ENCODE measurements at regions not wholly inside any gene's neighbourhood (a gene's known extent, or its start where the extent isn't known, plus 50 kb on each side); places are given as distances from the start of the nearest gene placed in this dataset.

GRCh38 chr3:182501856-182502255 lies 291.4 kb upstream of the ATP11B start:
- TF ChIP-seq EZH2 (IDR thresholded peaks at IDR 0.05; ENCODE audit: borderline replicate concordance, low read depth, low read length, severe bottlenecking) = no peak
- no peak for TF ChIP-seq FOS (IDR thresholded peaks at IDR 0.05; ENCODE audit: borderline replicate concordance, insufficient read depth, low read length)
- TF ChIP-seq CTCF (IDR thresholded peaks at IDR 0.05; ENCODE audit: extremely low read depth in 1 of 2, insufficient read depth in 1 of 2, low read depth in 1 of 2, low read length in 2 of 2) = no peak
- TF ChIP-seq MAX (IDR thresholded peaks at IDR 0.05; ENCODE audit: insufficient read depth, insufficient read length) = no peak
- TF ChIP-seq POLR2AphosphoS5 (IDR thresholded peaks at IDR 0.05; ENCODE audit: insufficient read depth, low read depth, low read length) = no peak
